ENCODE measurements at regions not wholly inside any gene's neighbourhood (a gene's known extent, or its start where the extent isn't known, plus 50 kb on each side); places are given as distances from the start of the nearest gene placed in this dataset.
"Not testable (repeated sequence)": the region's sequence is repeated elsewhere in the genome, so short reads cannot be mapped to it uniquely, and the experiment has no call there.

DNA sequence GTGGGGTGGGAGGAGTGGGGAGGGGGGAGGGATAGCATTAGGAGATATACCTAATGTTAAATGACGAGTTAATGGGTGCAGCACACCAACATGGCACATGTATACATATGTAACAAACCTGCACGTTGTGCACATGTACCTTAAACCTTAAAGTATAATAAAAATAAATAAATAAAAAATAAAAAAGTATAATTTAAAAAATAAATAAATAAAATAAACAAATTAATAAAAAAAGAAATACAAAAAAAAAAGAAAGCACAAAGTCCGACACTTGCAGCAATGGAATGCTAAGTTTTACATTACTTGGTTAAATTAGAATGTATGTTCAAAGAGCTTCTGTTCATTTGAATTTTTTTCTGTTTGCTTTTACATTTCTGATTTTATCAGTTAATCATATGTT lies 236.5 kb upstream of the POGK start:
- not testable (repeated sequence) for TF ChIP-seq CTCF (IDR thresholded peaks at IDR 0.05; ENCODE audit: insufficient read depth, low read length, poor library complexity, severe bottlenecking); EZH2phosphoT487 (conservative IDR thresholded peaks at IDR 0.05; ENCODE audit: low read length)
